ENCODE measurements at regions not wholly inside any gene's neighbourhood (a gene's known extent, or its start where the extent isn't known, plus 50 kb on each side); places are given as distances from the start of the nearest gene placed in this dataset.

- H3K9me3 ChIP-seq (ENCODE audit: control insufficient read depth, low read depth, low read length) = no peaks in the 10 kb centered on the region
- no peak for TF ChIP-seq CTCF (optimal IDR thresholded peaks at IDR 0.05 in 1 of 3, IDR thresholded peaks at IDR 0.05 in 1 of 3, conservative IDR thresholded peaks at IDR 0.05 in 1 of 3; ENCODE audit: extremely low read depth in 1 of 3, insufficient read depth in 2 of 3, low read length in 3 of 3)
- TF ChIP-seq EZH2 (IDR thresholded peaks at IDR 0.05; ENCODE audit: low read length) = no peak
- H3K79me2 ChIP-seq (ENCODE audit: control insufficient read depth, insufficient read depth, low read length) = no peaks in the 10 kb centered on the region
- H4K20me1 ChIP-seq (ENCODE audit: control insufficient read depth, extremely low read depth, insufficient read depth, low read length) = no peaks in the 10 kb centered on the region
- FAIRE-seq (no peak), DNase-seq (ENCODE audit: low read depth, low spot score) (no peak)
- H3K27me3 ChIP-seq (ENCODE audit: control insufficient read depth, extremely low read depth, insufficient read depth, low read length) = no peaks in the 10 kb centered on the region
- no peak overlapping the region for H2AFZ ChIP-seq (ENCODE audit: control insufficient read depth, low read length)
- H3K4me1 ChIP-seq (ENCODE audit: control insufficient read depth, extremely low read depth, insufficient read depth, low read length) = no peaks in the 10 kb centered on the region
- H3K36me3 ChIP-seq (ENCODE audit: control insufficient read depth in 2 of 2, extremely low read depth in 1 of 2, insufficient read depth in 2 of 2, low read length in 2 of 2) = no peaks in the 10 kb centered on the region
- no peak overlapping the region for H3K4me2 ChIP-seq (ENCODE audit: control insufficient read depth, extremely low read depth, insufficient read depth, low read depth, low read length)
- H3K9ac ChIP-seq (ENCODE audit: control insufficient read depth, extremely low read depth, insufficient read depth, low read length) = no peak overlapping the region
- dilution Hi-C loops (cut with MboI; ENCODE audit: extremely low pct_ligation_motif_present, low sequenced_read_pairs) = no loop called here
- no peak overlapping the region for H3K4me3 ChIP-seq (ENCODE audit: control insufficient read depth in 2 of 3, extremely low read depth in 1 of 3, insufficient read depth in 2 of 3, low read depth in 1 of 3, low read length in 3 of 3)
- no peaks in the 10 kb centered on the region for H3K9me1 ChIP-seq (ENCODE audit: control insufficient read depth, extremely low read depth, insufficient read depth, low read length)
- no peak overlapping the region for H3K27ac ChIP-seq (ENCODE audit: control insufficient read depth, insufficient read depth, low read length)
These were observed 94.5 kb downstream of the RDH14 start for GRCh38 chr2:18465979-18466378.

- H3K9me1 ChIP-seq (ENCODE audit: control insufficient read depth, extremely low read depth, insufficient read depth, low read length) = no peaks in the 10 kb centered on the region
- H3K9ac ChIP-seq (ENCODE audit: control insufficient read depth, extremely low read depth, insufficient read depth, low read length) = no peak overlapping the region
- H2AFZ ChIP-seq (ENCODE audit: control insufficient read depth, low read length) = no peak overlapping the region
- no peaks in the 10 kb centered on the region for H4K20me1 ChIP-seq (ENCODE audit: control insufficient read depth, extremely low read depth, insufficient read depth, low read length)
- no peak overlapping the region for H3K4me3 ChIP-seq (ENCODE audit: control insufficient read depth in 2 of 3, extremely low read depth in 1 of 3, insufficient read depth in 2 of 3, low read depth in 1 of 3, low read length in 3 of 3)
- DNase-seq (ENCODE audit: low read depth, low spot score) = no peak
- H3K79me2 ChIP-seq (ENCODE audit: control insufficient read depth, insufficient read depth, low read length) = no peaks in the 10 kb centered on the region
- no peaks in the 10 kb centered on the region for H3K27me3 ChIP-seq (ENCODE audit: control insufficient read depth, extremely low read depth, insufficient read depth, low read length)
- H3K4me2 ChIP-seq (ENCODE audit: control insufficient read depth, extremely low read depth, insufficient read depth, low read depth, low read length) = no peak overlapping the region
- TF ChIP-seq CTCF (optimal IDR thresholded peaks at IDR 0.05 in 1 of 3, IDR thresholded peaks at IDR 0.05 in 1 of 3, conservative IDR thresholded peaks at IDR 0.05 in 1 of 3; ENCODE audit: extremely low read depth in 1 of 3, insufficient read depth in 2 of 3, low read length in 3 of 3) (no peak), EZH2 (IDR thresholded peaks at IDR 0.05; ENCODE audit: low read length) (no peak)
- dilution Hi-C loops (cut with MboI; ENCODE audit: extremely low pct_ligation_motif_present, low sequenced_read_pairs) = no loop called here
- H3K4me1 ChIP-seq (ENCODE audit: control insufficient read depth, extremely low read depth, insufficient read depth, low read length) = no peaks in the 10 kb centered on the region
- H3K27ac ChIP-seq (ENCODE audit: control insufficient read depth, insufficient read depth, low read length) = no peak overlapping the region
- no peaks in the 10 kb centered on the region for H3K9me3 ChIP-seq (ENCODE audit: control insufficient read depth, low read depth, low read length)
- H3K36me3 ChIP-seq (ENCODE audit: control insufficient read depth in 2 of 2, extremely low read depth in 1 of 2, insufficient read depth in 2 of 2, low read length in 2 of 2) = no peaks in the 10 kb centered on the region
- no peak for FAIRE-seq
These were observed 95.5 kb downstream of the RDH14 start for GRCh38 chr2:18464913-18465312.

Measured in keratinocyte (primary cell).